Activated CD4-positive, alpha-beta memory T cell treated with anti-CD3 and anti-CD28 coated beads, Interleukin-2, amount 10 ng/mL, durations not matched to agents 7 days and 5 days (primary cell): ENCODE measurements at regions not wholly inside any gene's neighbourhood (a gene's known extent, or its start where the extent isn't known, plus 50 kb on each side); places are given as distances from the start of the nearest gene placed in this dataset.

Experiments
- CTCF ChIA-PET: fragments of 350-600 bp; sonication (Branson Sonifier 250); formaldehyde crosslinking; loops from one replicate; lab custom pipeline; 2021; ENCODE audit warnings: antibody characterized with exemption, inconsistent platforms; lab: Charles Lee
- POLR2A ChIA-PET: fragments of 350-600 bp; sonication (Branson Sonifier 250); formaldehyde crosslinking; loops from one replicate; lab custom pipeline; 2021; ENCODE audit warnings: antibody characterized with exemption; lab: Charles Lee
- DNase-seq: peaks from one replicate; pipeline ENCODE4 v3.0.0-alpha.2; 2020
- H3K27ac Mint-ChIP-seq: one replicate; pipeline ENCODE4 v1.8.0; 2021; ENCODE audit warnings: mild to moderate bottlenecking, mixed read lengths
- H3K27me3 Mint-ChIP-seq: one replicate; pipeline ENCODE4 v1.8.0; 2021; ENCODE audit warnings: mixed read lengths
- H3K36me3 Mint-ChIP-seq: one replicate; pipeline ENCODE4 v1.8.0; 2021; ENCODE audit warnings: low read depth, mixed read lengths
- H3K4me1 Mint-ChIP-seq: one replicate; pipeline ENCODE4 v1.8.0; 2021; ENCODE audit warnings: mixed read lengths
- H3K4me3 Mint-ChIP-seq: one replicate; pipeline ENCODE4 v1.8.0; 2021; ENCODE audit warnings: mild to moderate bottlenecking, mixed read lengths
- H3K9me3 Mint-ChIP-seq: one replicate; pipeline ENCODE4 v1.8.0; 2021; ENCODE audit warnings: mixed read lengths

- POLR2A ChIA-PET, result no interaction called here
- no peak overlapping the region for H3K4me3 Mint-ChIP-seq
- H3K36me3 Mint-ChIP-seq, result no peaks in the 10 kb centered on the region
- H3K4me1 Mint-ChIP-seq, result no peaks in the 10 kb centered on the region
- H3K9me3 Mint-ChIP-seq, result no peaks in the 10 kb centered on the region
- H3K27ac Mint-ChIP-seq, result no peak overlapping the region
- no peak for DNase-seq
- peaks cover 9% of the 10 kb centered on the region for H3K27me3 Mint-ChIP-seq
- CTCF ChIA-PET, result no interaction called here
Measured at GRCh38 chr4:72969976-72970375, 99.5 kb downstream of the COX18 start.

GRCh38 chr4:72966652-72967051, 102.9 kb downstream of the COX18 start:
- CTCF ChIA-PET, result no interaction called here
- peaks cover 7% of the 10 kb centered on the region for H3K9me3 Mint-ChIP-seq
- no peak overlapping the region for H3K4me3 Mint-ChIP-seq
- POLR2A ChIA-PET, result no interaction called here
- no peaks in the 10 kb centered on the region for H3K4me1 Mint-ChIP-seq
- H3K27me3 Mint-ChIP-seq, result peaks cover 7% of the 10 kb centered on the region
- H3K27ac Mint-ChIP-seq, result no peak overlapping the region
- DNase-seq, result no peak
- no peaks in the 10 kb centered on the region for H3K36me3 Mint-ChIP-seq

GRCh38 chr4:72959411-72959810, 110.1 kb downstream of the COX18 start:
- DNase-seq, result no peak
- ChIA-PET POLR2A (no interaction called here), CTCF (no interaction called here)
- H3K27me3 Mint-ChIP-seq, result peaks cover 5% of the 10 kb centered on the region
- no peaks in the 10 kb centered on the region for H3K4me1 Mint-ChIP-seq
- peaks cover 7% of the 10 kb centered on the region for H3K9me3 Mint-ChIP-seq
- H3K4me3 Mint-ChIP-seq, result no peak overlapping the region
- no peak overlapping the region for H3K27ac Mint-ChIP-seq
- H3K36me3 Mint-ChIP-seq, result no peaks in the 10 kb centered on the region

- no peaks in the 10 kb centered on the region for H3K9me3 Mint-ChIP-seq
- ChIA-PET CTCF (interaction anchor here (1.3 kb wide), 1 partner anchor 20 kb away, joined by 3 read pairs; no protein-coding TSS in a partner anchor), POLR2A (no interaction called here)
- no peaks in the 10 kb centered on the region for H3K4me1 Mint-ChIP-seq
- no peak overlapping the region for H3K27ac Mint-ChIP-seq
- no peak overlapping the region for H3K4me3 Mint-ChIP-seq
- DNase-seq, result no peak
- H3K36me3 Mint-ChIP-seq, result no peaks in the 10 kb centered on the region
- H3K27me3 Mint-ChIP-seq, result peaks cover 2% of the 10 kb centered on the region
Measured at GRCh38 chr4:72954811-72955210, 114.7 kb downstream of the COX18 start.

- POLR2A ChIA-PET, result no interaction called here
- H3K27ac Mint-ChIP-seq, result no peak overlapping the region
- H3K9me3 Mint-ChIP-seq, result no peaks in the 10 kb centered on the region
- no peak for DNase-seq
- CTCF ChIA-PET, result no interaction called here
- H3K4me3 Mint-ChIP-seq, result no peak overlapping the region
- H3K4me1 Mint-ChIP-seq, result no peaks in the 10 kb centered on the region
- no peaks in the 10 kb centered on the region for H3K36me3 Mint-ChIP-seq
- peaks cover 2% of the 10 kb centered on the region for H3K27me3 Mint-ChIP-seq
Measured at GRCh38 chr4:72953571-72953970, 115.9 kb downstream of the COX18 start.

GRCh38 chr4:72951628-72952027, 117.9 kb downstream of the COX18 start:
- H3K4me3 Mint-ChIP-seq, result no peak overlapping the region
- H3K36me3 Mint-ChIP-seq, result no peaks in the 10 kb centered on the region
- H3K27me3 Mint-ChIP-seq, result peaks cover 2% of the 10 kb centered on the region
- H3K27ac Mint-ChIP-seq, result no peak overlapping the region
- DNase-seq, result no peak
- ChIA-PET POLR2A (no interaction called here), CTCF (no interaction called here)
- no peaks in the 10 kb centered on the region for H3K4me1 Mint-ChIP-seq
- peaks cover 3% of the 10 kb centered on the region for H3K9me3 Mint-ChIP-seq

- H3K4me3 Mint-ChIP-seq, result no peak overlapping the region
- H3K4me1 Mint-ChIP-seq, result no peaks in the 10 kb centered on the region
- H3K9me3 Mint-ChIP-seq, result peaks cover 3% of the 10 kb centered on the region
- DNase-seq, result no peak
- no peaks in the 10 kb centered on the region for H3K36me3 Mint-ChIP-seq
- H3K27me3 Mint-ChIP-seq, result peaks cover 2% of the 10 kb centered on the region
- ChIA-PET POLR2A (no interaction called here), CTCF (no interaction called here)
- no peak overlapping the region for H3K27ac Mint-ChIP-seq
Measured at GRCh38 chr4:72951147-72951546, 118.4 kb downstream of the COX18 start.

- no peak for DNase-seq
- ChIA-PET POLR2A (no interaction called here), CTCF (no interaction called here)
- Mint-ChIP-seq H3K4me1 (no peaks in the 10 kb centered on the region), H3K4me3 (no peak overlapping the region), H3K27me3 (no peaks in the 10 kb centered on the region), H3K27ac (no peak overlapping the region), H3K9me3 (peaks cover 3% of the 10 kb centered on the region), H3K36me3 (no peaks in the 10 kb centered on the region)
Measured at GRCh38 chr4:72948080-72948479, 121.4 kb downstream of the COX18 start.

- Mint-ChIP-seq H3K36me3 (no peaks in the 10 kb centered on the region), H3K9me3 (peaks cover 3% of the 10 kb centered on the region), H3K4me1 (no peaks in the 10 kb centered on the region), H3K27ac (no peak overlapping the region), H3K4me3 (no peak overlapping the region), H3K27me3 (no peaks in the 10 kb centered on the region)
- POLR2A ChIA-PET, result no interaction called here
- DNase-seq, result no peak
- CTCF ChIA-PET, result no interaction called here
Measured at GRCh38 chr4:72945719-72946336, 123.7 kb downstream of the COX18 start.

- ChIA-PET POLR2A (no interaction called here), CTCF (no interaction called here)
- Mint-ChIP-seq H3K4me3 (no peak overlapping the region), H3K27me3 (no peaks in the 10 kb centered on the region), H3K4me1 (no peaks in the 10 kb centered on the region), H3K36me3 (no peaks in the 10 kb centered on the region), H3K27ac (no peak overlapping the region), H3K9me3 (peaks cover 3% of the 10 kb centered on the region)
- DNase-seq, result no peak
Measured at GRCh38 chr4:72942565-72942964, 127.0 kb downstream of the COX18 start.

GRCh38 chr4:72938516-72938915, 131.0 kb downstream of the COX18 start:
- Mint-ChIP-seq H3K4me1 (peaks cover 2% of the 10 kb centered on the region), H3K9me3 (no peaks in the 10 kb centered on the region), H3K27me3 (no peaks in the 10 kb centered on the region), H3K4me3 (no peak overlapping the region), H3K27ac (no peak overlapping the region), H3K36me3 (no peaks in the 10 kb centered on the region)
- CTCF ChIA-PET, result no interaction called here
- no peak for DNase-seq
- POLR2A ChIA-PET, result no interaction called here

- no peak overlapping the region for H3K4me3 Mint-ChIP-seq
- DNase-seq, result no peak
- H3K36me3 Mint-ChIP-seq, result no peaks in the 10 kb centered on the region
- no peaks in the 10 kb centered on the region for H3K27me3 Mint-ChIP-seq
- POLR2A ChIA-PET, result no interaction called here
- CTCF ChIA-PET, result interaction anchor here (0.6 kb wide), 1 partner anchor 39 kb away, joined by 3 read pairs; no protein-coding TSS in a partner anchor
- H3K27ac Mint-ChIP-seq, result no peak overlapping the region
- H3K9me3 Mint-ChIP-seq, result no peaks in the 10 kb centered on the region
- peaks cover 2% of the 10 kb centered on the region for H3K4me1 Mint-ChIP-seq
Measured at GRCh38 chr4:72935462-72935861, 134.1 kb downstream of the COX18 start.

GRCh38 chr4:72933029-72933428, 136.5 kb downstream of the COX18 start:
- Mint-ChIP-seq H3K27ac (no peak overlapping the region), H3K36me3 (no peaks in the 10 kb centered on the region), H3K4me1 (peaks cover 2% of the 10 kb centered on the region), H3K4me3 (no peak overlapping the region), H3K27me3 (no peaks in the 10 kb centered on the region), H3K9me3 (no peaks in the 10 kb centered on the region)
- ChIA-PET POLR2A (no interaction called here), CTCF (no interaction called here)
- no peak for DNase-seq

GRCh38 chr4:72931346-72931745, 138.2 kb downstream of the COX18 start:
- H3K4me1 Mint-ChIP-seq, result peaks cover 2% of the 10 kb centered on the region
- no peaks in the 10 kb centered on the region for H3K9me3 Mint-ChIP-seq
- CTCF ChIA-PET, result no interaction called here
- no peaks in the 10 kb centered on the region for H3K27me3 Mint-ChIP-seq
- POLR2A ChIA-PET, result no interaction called here
- H3K4me3 Mint-ChIP-seq, result no peak overlapping the region
- no peak overlapping the region for H3K27ac Mint-ChIP-seq
- no peaks in the 10 kb centered on the region for H3K36me3 Mint-ChIP-seq
- DNase-seq, result no peak
